ENCODE measurements at regions not wholly inside any gene's neighbourhood (a gene's known extent, or its start where the extent isn't known, plus 50 kb on each side); places are given as distances from the start of the nearest gene placed in this dataset.

DNA sequence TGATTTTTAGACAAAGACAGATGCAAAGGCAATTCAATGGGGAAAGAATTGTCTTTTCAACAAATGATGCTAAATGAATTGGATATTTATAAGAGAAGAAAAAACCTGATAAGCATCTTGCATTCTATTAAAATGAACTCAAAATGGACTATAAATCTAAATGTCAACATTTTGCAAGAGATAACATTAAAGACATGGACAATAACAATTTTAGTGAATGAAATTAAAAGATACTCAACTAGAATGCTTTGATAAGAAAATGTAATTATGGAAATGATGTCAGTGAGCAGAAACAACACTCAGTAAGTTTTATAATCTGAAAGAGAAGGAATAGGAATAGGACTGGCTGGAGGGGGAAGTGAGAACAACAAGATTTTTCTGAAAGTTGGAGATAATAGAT, 421.7 kb downstream of the C6orf118 start:
- H3K79me2 ChIP-seq (ENCODE audit: insufficient read depth, low read length), result no peaks in the 10 kb centered on the region
- no peak for TF ChIP-seq EZH2phosphoT487 (IDR thresholded peaks at IDR 0.05; ENCODE audit: borderline replicate concordance)
- TF ChIP-seq, protein P1, sequence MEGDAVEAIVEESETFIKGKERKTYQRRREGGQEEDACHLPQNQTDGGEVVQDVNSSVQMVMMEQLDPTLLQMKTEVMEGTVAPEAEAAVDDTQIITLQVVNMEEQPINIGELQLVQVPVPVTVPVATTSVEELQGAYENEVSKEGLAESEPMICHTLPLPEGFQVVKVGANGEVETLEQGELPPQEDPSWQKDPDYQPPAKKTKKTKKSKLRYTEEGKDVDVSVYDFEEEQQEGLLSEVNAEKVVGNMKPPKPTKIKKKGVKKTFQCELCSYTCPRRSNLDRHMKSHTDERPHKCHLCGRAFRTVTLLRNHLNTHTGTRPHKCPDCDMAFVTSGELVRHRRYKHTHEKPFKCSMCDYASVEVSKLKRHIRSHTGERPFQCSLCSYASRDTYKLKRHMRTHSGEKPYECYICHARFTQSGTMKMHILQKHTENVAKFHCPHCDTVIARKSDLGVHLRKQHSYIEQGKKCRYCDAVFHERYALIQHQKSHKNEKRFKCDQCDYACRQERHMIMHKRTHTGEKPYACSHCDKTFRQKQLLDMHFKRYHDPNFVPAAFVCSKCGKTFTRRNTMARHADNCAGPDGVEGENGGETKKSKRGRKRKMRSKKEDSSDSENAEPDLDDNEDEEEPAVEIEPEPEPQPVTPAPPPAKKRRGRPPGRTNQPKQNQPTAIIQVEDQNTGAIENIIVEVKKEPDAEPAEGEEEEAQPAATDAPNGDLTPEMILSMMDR (conservative IDR thresholded peaks at IDR 0.05; ENCODE audit: low read length), result no peak
- no peak overlapping the region for H3K9ac ChIP-seq (ENCODE audit: low read depth, low read length, poor library complexity, severe bottlenecking)
- no peaks in the 10 kb centered on the region for H3K4me1 ChIP-seq (ENCODE audit: insufficient read depth, low read length, poor library complexity, severe bottlenecking)
- H3K4me2 ChIP-seq (ENCODE audit: low read depth, low read length, poor library complexity, severe bottlenecking), result no peak overlapping the region
- H3K4me3 ChIP-seq (ENCODE audit: low read length, poor library complexity, severe bottlenecking), result no peak overlapping the region
- H3K9me2 ChIP-seq (replicated peaks; ENCODE audit: low read depth, low read length), result no peaks in the 10 kb centered on the region
- H3K36me3 ChIP-seq (ENCODE audit: insufficient read depth, low read length), result no peaks in the 10 kb centered on the region
- H4K20me1 ChIP-seq (ENCODE audit: insufficient read depth, low read length, poor library complexity, severe bottlenecking), result no peaks in the 10 kb centered on the region
- H3F3A ChIP-seq (ENCODE audit: low read depth), result no peaks in the 10 kb centered on the region
- no peaks in the 10 kb centered on the region for H3K9me3 ChIP-seq (ENCODE audit: insufficient read depth, low read depth, low read length)
- no peaks in the 10 kb centered on the region for H3K27me3 ChIP-seq (ENCODE audit: insufficient read depth, low read length, poor library complexity, severe bottlenecking)
- H2AFZ ChIP-seq (ENCODE audit: low read length), result no peak overlapping the region

DNA sequence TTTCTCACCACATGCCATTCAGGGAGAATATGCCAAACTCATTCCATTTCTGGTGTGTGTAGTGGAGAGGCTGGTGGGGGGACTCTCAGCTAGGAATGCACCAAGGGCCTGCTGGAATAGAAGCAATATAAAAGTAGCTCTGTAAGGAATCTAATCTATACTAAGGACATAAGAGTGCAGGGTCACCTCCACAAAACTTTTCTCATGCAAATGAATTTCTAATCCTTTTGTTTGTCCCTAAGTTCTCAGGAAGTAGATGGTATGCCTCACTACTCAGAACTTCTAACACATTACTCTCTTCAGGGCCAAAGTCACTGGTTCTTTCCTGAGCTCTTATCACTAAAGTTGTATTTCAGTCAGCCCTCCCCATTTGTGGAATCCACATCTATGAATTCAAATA, 427.2 kb downstream of the C6orf118 start:
- no peaks in the 10 kb centered on the region for H3F3A ChIP-seq (ENCODE audit: low read depth)
- no peak overlapping the region for H3K4me2 ChIP-seq (ENCODE audit: low read depth, low read length, poor library complexity, severe bottlenecking)
- H3K4me3 ChIP-seq (ENCODE audit: low read length, poor library complexity, severe bottlenecking), result no peak overlapping the region
- H3K9me3 ChIP-seq (ENCODE audit: insufficient read depth, low read depth, low read length), result no peaks in the 10 kb centered on the region
- TF ChIP-seq EZH2phosphoT487 (IDR thresholded peaks at IDR 0.05; ENCODE audit: borderline replicate concordance), result no peak
- no peaks in the 10 kb centered on the region for H3K36me3 ChIP-seq (ENCODE audit: insufficient read depth, low read length)
- no peaks in the 10 kb centered on the region for H3K27me3 ChIP-seq (ENCODE audit: insufficient read depth, low read length, poor library complexity, severe bottlenecking)
- H3K79me2 ChIP-seq (ENCODE audit: insufficient read depth, low read length), result no peaks in the 10 kb centered on the region
- no peak overlapping the region for H2AFZ ChIP-seq (ENCODE audit: low read length)
- H3K9me2 ChIP-seq (replicated peaks; ENCODE audit: low read depth, low read length), result no peaks in the 10 kb centered on the region
- H3K4me1 ChIP-seq (ENCODE audit: insufficient read depth, low read length, poor library complexity, severe bottlenecking), result no peaks in the 10 kb centered on the region
- H3K9ac ChIP-seq (ENCODE audit: low read depth, low read length, poor library complexity, severe bottlenecking), result no peak overlapping the region
- no peaks in the 10 kb centered on the region for H4K20me1 ChIP-seq (ENCODE audit: insufficient read depth, low read length, poor library complexity, severe bottlenecking)

DNA sequence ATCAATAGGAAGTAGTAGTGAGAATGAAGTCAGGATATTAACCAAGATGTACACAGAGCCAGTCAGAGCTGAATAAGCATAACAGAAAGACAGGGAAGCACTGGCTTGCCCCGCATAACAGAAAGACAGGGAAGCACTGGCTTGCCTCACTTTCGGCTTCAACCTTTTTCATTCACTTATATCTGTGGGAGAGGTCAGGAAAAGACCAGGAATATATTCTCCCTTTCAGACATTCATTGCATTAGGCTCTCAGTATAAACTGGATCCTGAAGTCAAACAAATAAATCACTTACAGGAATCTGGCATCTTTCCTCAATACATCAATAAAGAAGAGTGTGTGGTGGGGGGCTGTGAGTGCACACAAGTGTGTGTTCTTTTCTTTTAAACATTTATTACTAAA, 437.6 kb downstream of the C6orf118 start:
- H3K4me1 ChIP-seq (ENCODE audit: insufficient read depth, low read length, poor library complexity, severe bottlenecking), result no peaks in the 10 kb centered on the region
- no peaks in the 10 kb centered on the region for H3K36me3 ChIP-seq (ENCODE audit: insufficient read depth, low read length)
- no peaks in the 10 kb centered on the region for H3K27me3 ChIP-seq (ENCODE audit: insufficient read depth, low read length, poor library complexity, severe bottlenecking)
- H3K79me2 ChIP-seq (ENCODE audit: insufficient read depth, low read length), result no peaks in the 10 kb centered on the region
- no peaks in the 10 kb centered on the region for H3F3A ChIP-seq (ENCODE audit: low read depth)
- H3K4me2 ChIP-seq (ENCODE audit: low read depth, low read length, poor library complexity, severe bottlenecking), result no peak overlapping the region
- no peak for TF ChIP-seq EZH2phosphoT487 (IDR thresholded peaks at IDR 0.05; ENCODE audit: borderline replicate concordance)
- TF ChIP-seq, protein P1 (conservative IDR thresholded peaks at IDR 0.05; ENCODE audit: low read length), result no peak
- H3K9me2 ChIP-seq (replicated peaks; ENCODE audit: low read depth, low read length), result no peaks in the 10 kb centered on the region
- no peak overlapping the region for H3K4me3 ChIP-seq (ENCODE audit: low read length, poor library complexity, severe bottlenecking)
- H4K20me1 ChIP-seq (ENCODE audit: insufficient read depth, low read length, poor library complexity, severe bottlenecking), result no peaks in the 10 kb centered on the region
- H2AFZ ChIP-seq (ENCODE audit: low read length), result no peak overlapping the region
- no peak overlapping the region for H3K9ac ChIP-seq (ENCODE audit: low read depth, low read length, poor library complexity, severe bottlenecking)
- peaks cover 4% of the 10 kb centered on the region; the same call in 1 of the 2 replicates for H3K9me3 ChIP-seq (ENCODE audit: insufficient read depth, low read depth, low read length)

- H3K79me2 ChIP-seq (ENCODE audit: insufficient read depth, low read length), result no peaks in the 10 kb centered on the region
- H3K36me3 ChIP-seq (ENCODE audit: insufficient read depth, low read length), result no peaks in the 10 kb centered on the region
Measured at GRCh38 chr6:164870164-164870563, 439.2 kb downstream of the C6orf118 start.

More at GRCh38 chr6:164870164-164870563, 439.2 kb downstream of the C6orf118 start:
- Histone ChIP-seq H3F3A (ENCODE audit: low read depth) (no peaks in the 10 kb centered on the region), H3K27me3 (ENCODE audit: insufficient read depth, low read length, poor library complexity, severe bottlenecking) (no peaks in the 10 kb centered on the region), H3K9me2 (replicated peaks; ENCODE audit: low read depth, low read length) (no peaks in the 10 kb centered on the region), H4K20me1 (ENCODE audit: insufficient read depth, low read length, poor library complexity, severe bottlenecking) (no peaks in the 10 kb centered on the region), H3K9me3 (ENCODE audit: insufficient read depth, low read depth, low read length) (peaks cover 4% of the 10 kb centered on the region; the same call in 1 of the 2 replicates), H3K4me1 (ENCODE audit: insufficient read depth, low read length, poor library complexity, severe bottlenecking) (no peaks in the 10 kb centered on the region), H3K4me3 (ENCODE audit: low read length, poor library complexity, severe bottlenecking) (no peak overlapping the region), H3K4me2 (ENCODE audit: low read depth, low read length, poor library complexity, severe bottlenecking) (no peak overlapping the region), H3K9ac (ENCODE audit: low read depth, low read length, poor library complexity, severe bottlenecking) (no peak overlapping the region), H2AFZ (ENCODE audit: low read length) (no peak overlapping the region)
- TF ChIP-seq, protein P1 (conservative IDR thresholded peaks at IDR 0.05; ENCODE audit: low read length), result no peak
- no peak for TF ChIP-seq EZH2phosphoT487 (IDR thresholded peaks at IDR 0.05; ENCODE audit: borderline replicate concordance)
